T-helper 1 cell treated with Interleukin-12 subunit alpha and Interleukin-12 subunit beta and Interleukin-4 antibody, amounts not matched to agents 30 μg/mL and 1 μg/mL, for 36 hours (primary cell): ENCODE measurements at regions not wholly inside any gene's neighbourhood (a gene's known extent, or its start where the extent isn't known, plus 50 kb on each side); places are given as distances from the start of the nearest gene placed in this dataset.

Experiments used
- H3K27ac Mint-ChIP-seq: one replicate; pipeline ENCODE4 v1.8.0; 2021; ENCODE audit warnings: mild to moderate bottlenecking, mixed read lengths
- H3K27me3 Mint-ChIP-seq: one replicate; pipeline ENCODE4 v1.8.0; 2021; ENCODE audit warnings: low read depth, mixed read lengths
- H3K36me3 Mint-ChIP-seq: one replicate; pipeline ENCODE4 v1.8.0; 2021; ENCODE audit warnings: low read depth, mixed read lengths
- H3K4me1 Mint-ChIP-seq: one replicate; pipeline ENCODE4 v1.8.0; 2021; ENCODE audit warnings: low read depth, mixed read lengths
- H3K4me3 Mint-ChIP-seq: one replicate; pipeline ENCODE4 v1.8.0; 2021; ENCODE audit warnings: mild to moderate bottlenecking, moderate library complexity, mixed read lengths
- H3K9me3 Mint-ChIP-seq: one replicate; pipeline ENCODE4 v1.8.0; 2021; ENCODE audit warnings: mixed read lengths

GRCh38 chr5:21097661-21098060, 1109.7 kb upstream of the CDH18 start:
- H3K36me3 Mint-ChIP-seq, result no peaks in the 10 kb centered on the region
- H3K27me3 Mint-ChIP-seq, result no peaks in the 10 kb centered on the region
- H3K4me1 Mint-ChIP-seq, result no peaks in the 10 kb centered on the region
- peaks cover 3% of the 10 kb centered on the region for H3K9me3 Mint-ChIP-seq
- no peak overlapping the region for H3K4me3 Mint-ChIP-seq
- H3K27ac Mint-ChIP-seq, result no peak overlapping the region

DNA sequence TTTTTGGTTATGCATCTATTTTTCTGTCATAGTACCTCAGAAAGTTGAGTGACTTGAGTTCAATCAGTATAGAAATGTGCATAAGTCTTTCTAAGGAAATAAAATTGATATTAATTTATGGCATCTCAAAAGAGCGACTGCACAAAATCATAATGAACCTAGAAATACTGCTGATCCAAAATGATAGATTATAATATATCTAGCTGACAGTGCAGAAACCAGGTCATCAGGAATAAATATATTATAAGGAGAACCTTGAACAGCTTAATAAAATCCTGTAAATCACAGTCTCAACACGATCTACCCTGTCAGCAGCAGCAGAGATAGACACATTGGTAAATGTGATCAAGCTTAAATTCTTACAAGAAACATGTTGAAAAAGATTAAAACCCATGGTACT, 1106.6 kb upstream of the CDH18 start:
- H3K4me3 Mint-ChIP-seq, result no peak overlapping the region
- peaks cover 3% of the 10 kb centered on the region for H3K9me3 Mint-ChIP-seq
- no peaks in the 10 kb centered on the region for H3K36me3 Mint-ChIP-seq
- H3K27ac Mint-ChIP-seq, result no peak overlapping the region
- H3K4me1 Mint-ChIP-seq, result no peaks in the 10 kb centered on the region
- no peaks in the 10 kb centered on the region for H3K27me3 Mint-ChIP-seq

GRCh38 chr5:21087766-21088165, 1099.8 kb upstream of the CDH18 start:
- Mint-ChIP-seq H3K4me3 (no peak overlapping the region), H3K9me3 (peaks cover 40% of the 10 kb centered on the region), H3K36me3 (no peaks in the 10 kb centered on the region), H3K4me1 (no peaks in the 10 kb centered on the region), H3K27me3 (no peaks in the 10 kb centered on the region), H3K27ac (no peak overlapping the region)

DNA sequence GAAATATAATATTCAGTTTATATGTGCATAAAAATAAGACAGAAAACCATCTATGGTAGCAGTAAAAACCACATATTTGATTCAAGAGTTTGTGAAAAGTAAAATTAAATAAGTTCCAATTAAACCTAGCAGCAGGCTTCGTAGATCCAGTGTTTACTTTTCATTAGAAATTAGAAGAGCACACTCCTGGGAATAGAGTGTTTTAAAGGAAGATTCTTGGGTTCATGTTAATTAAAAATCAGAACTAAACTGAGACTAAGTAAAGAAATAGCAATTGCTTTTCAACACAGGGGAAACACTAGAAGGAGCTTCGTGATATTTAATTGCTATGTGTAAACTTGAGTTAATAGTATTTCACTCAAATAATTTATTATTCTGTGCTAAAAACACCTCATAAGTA, 1097.8 kb upstream of the CDH18 start:
- Mint-ChIP-seq H3K27me3 (no peaks in the 10 kb centered on the region), H3K27ac (no peak overlapping the region), H3K9me3 (peaks cover 39% of the 10 kb centered on the region), H3K4me3 (no peak overlapping the region), H3K4me1 (no peaks in the 10 kb centered on the region), H3K36me3 (no peaks in the 10 kb centered on the region)

- H3K36me3 Mint-ChIP-seq, result no peaks in the 10 kb centered on the region
- H3K4me3 Mint-ChIP-seq, result no peak overlapping the region
- no peak overlapping the region for H3K27ac Mint-ChIP-seq
- peaks cover 9% of the 10 kb centered on the region for H3K9me3 Mint-ChIP-seq
- H3K27me3 Mint-ChIP-seq, result no peaks in the 10 kb centered on the region
- H3K4me1 Mint-ChIP-seq, result no peaks in the 10 kb centered on the region
These were observed 1084.0 kb upstream of the CDH18 start for GRCh38 chr5:21071986-21072385.

DNA sequence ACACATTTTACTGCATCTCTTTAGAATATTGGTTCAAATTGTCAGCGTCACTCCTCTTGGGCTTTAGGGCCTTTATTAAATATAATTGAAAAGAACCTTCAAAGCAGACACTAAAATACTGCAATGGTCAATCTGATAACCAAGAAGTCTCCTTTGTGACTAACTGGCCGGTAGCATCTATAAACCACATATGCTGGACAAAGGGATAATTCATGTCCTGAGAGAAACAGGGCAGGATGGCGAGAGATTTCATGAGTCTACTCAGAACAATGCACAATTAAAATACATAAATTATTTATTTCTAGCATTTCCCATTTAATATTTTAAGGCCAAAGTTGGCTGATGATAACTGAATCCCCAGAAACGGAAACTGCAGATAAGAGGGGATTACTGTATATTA, 1083.4 kb upstream of the CDH18 start:
- Mint-ChIP-seq H3K4me3 (no peak overlapping the region), H3K36me3 (no peaks in the 10 kb centered on the region), H3K27ac (no peak overlapping the region), H3K9me3 (peaks cover 9% of the 10 kb centered on the region), H3K27me3 (no peaks in the 10 kb centered on the region), H3K4me1 (no peaks in the 10 kb centered on the region)

GRCh38 chr5:21070858-21071257, 1082.9 kb upstream of the CDH18 start:
- no peak overlapping the region for H3K4me3 Mint-ChIP-seq
- peaks cover 7% of the 10 kb centered on the region for H3K9me3 Mint-ChIP-seq
- no peaks in the 10 kb centered on the region for H3K27me3 Mint-ChIP-seq
- no peaks in the 10 kb centered on the region for H3K36me3 Mint-ChIP-seq
- no peak overlapping the region for H3K27ac Mint-ChIP-seq
- H3K4me1 Mint-ChIP-seq, result no peaks in the 10 kb centered on the region

DNA sequence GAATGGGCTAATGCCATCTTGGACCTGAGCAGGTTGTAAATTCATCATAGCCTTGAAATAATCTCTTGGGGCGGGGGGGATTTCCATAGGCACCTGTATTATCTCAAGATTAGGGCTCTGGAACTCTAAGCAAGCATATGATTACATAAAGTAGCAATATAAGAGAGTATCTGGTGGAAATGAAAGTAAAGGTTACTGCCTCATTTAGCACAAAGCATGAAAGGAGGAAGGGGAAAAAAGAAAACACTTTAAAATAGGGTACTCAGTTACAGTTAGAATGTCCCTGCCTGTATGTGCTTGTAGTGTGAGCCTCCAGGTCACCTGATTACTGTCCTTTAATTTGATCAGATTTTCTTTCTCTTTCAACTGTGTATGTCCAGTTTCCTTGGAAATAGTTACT, 1079.7 kb upstream of the CDH18 start:
- no peak overlapping the region for H3K4me3 Mint-ChIP-seq
- H3K27ac Mint-ChIP-seq, result no peak overlapping the region
- no peaks in the 10 kb centered on the region for H3K27me3 Mint-ChIP-seq
- H3K9me3 Mint-ChIP-seq, result peaks cover 9% of the 10 kb centered on the region
- no peaks in the 10 kb centered on the region for H3K36me3 Mint-ChIP-seq
- H3K4me1 Mint-ChIP-seq, result no peaks in the 10 kb centered on the region

DNA sequence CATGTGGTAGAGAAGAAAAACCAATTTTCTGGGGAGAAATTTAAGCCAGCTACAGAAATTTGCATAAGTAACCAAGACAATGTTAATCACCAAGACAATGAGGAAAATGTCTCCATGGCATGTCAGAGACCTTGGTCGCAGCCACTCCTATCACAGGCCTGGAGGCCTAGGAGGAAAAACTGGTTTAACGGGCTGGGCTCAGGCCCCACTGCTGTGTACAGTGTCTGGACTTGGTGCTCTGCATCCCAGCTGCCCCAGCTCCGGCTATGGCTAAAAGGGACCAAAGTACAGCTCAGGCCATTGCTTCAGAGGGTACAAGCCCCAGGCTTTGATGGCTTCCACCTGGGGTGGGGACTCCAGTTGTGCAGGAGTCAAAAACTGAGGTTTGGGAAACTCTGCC, 1075.1 kb upstream of the CDH18 start:
- H3K4me1 Mint-ChIP-seq, result no peaks in the 10 kb centered on the region
- H3K27me3 Mint-ChIP-seq, result no peaks in the 10 kb centered on the region
- H3K9me3 Mint-ChIP-seq, result peaks cover 19% of the 10 kb centered on the region
- no peaks in the 10 kb centered on the region for H3K36me3 Mint-ChIP-seq
- H3K27ac Mint-ChIP-seq, result no peak overlapping the region
- no peak overlapping the region for H3K4me3 Mint-ChIP-seq

DNA sequence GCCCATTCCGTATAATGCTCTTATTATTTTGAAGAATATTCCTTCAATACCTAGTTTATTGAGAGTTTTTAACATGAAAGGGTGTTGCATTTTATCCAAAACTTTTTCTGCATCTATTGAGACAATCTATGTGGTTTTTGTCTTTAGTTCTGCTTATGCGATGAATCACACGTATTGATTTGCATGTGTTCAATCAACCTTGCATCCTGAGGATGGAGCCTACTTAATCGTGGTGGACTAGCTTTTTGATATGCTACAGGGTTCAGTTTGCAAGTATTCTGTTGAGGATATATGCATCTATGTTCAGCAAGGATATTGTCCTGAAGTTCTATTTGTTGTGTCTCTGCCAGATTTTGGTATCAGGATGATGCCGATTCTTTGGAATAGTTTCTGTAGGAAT, 1070.3 kb upstream of the CDH18 start:
- H3K4me1 Mint-ChIP-seq, result no peaks in the 10 kb centered on the region
- H3K9me3 Mint-ChIP-seq, result peaks cover 14% of the 10 kb centered on the region
- no peaks in the 10 kb centered on the region for H3K27me3 Mint-ChIP-seq
- H3K27ac Mint-ChIP-seq, result no peak overlapping the region
- H3K36me3 Mint-ChIP-seq, result no peaks in the 10 kb centered on the region
- no peak overlapping the region for H3K4me3 Mint-ChIP-seq

DNA sequence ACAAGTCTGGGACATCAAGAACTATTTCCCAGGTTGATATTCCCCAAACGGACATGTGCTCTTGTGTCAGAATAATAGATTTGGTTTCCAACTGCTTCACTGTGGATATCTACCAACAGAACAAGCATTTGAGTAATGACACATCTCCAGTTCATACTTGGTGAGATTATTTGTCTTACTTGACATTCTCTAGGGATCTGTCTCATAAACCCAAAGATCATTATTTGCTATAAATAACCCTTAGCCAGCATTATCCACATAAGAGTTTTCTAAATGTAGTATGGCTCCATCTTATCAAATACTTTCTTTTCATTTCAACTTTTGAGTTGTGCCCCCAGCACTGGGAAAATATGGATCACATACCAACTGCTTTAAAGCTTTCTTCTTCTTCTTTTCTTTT, 1063.9 kb upstream of the CDH18 start:
- Mint-ChIP-seq H3K27me3 (no peaks in the 10 kb centered on the region), H3K36me3 (no peaks in the 10 kb centered on the region), H3K27ac (no peak overlapping the region), H3K4me3 (no peak overlapping the region), H3K9me3 (peaks cover 14% of the 10 kb centered on the region), H3K4me1 (no peaks in the 10 kb centered on the region)

DNA sequence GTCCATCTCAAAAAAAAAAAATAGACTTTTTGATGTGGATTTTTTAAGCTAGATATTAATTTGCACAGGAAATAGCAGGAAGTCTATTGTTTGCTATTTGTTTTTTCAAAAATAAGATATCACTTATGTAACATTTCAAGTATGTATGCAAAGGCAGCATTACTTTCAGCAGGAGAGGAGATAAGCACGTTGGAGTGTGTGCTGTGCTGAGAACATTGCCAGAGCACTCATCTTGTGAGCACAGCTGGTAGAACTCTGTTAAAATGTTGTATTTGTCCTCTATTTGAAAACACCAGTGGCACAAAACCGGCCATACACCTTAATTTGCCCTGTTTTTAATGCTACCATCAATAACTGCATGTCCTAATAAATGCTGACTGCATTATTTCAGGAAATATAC, 1061.9 kb upstream of the CDH18 start:
- no peaks in the 10 kb centered on the region for H3K27me3 Mint-ChIP-seq
- no peaks in the 10 kb centered on the region for H3K4me1 Mint-ChIP-seq
- no peak overlapping the region for H3K27ac Mint-ChIP-seq
- H3K4me3 Mint-ChIP-seq, result no peak overlapping the region
- peaks cover 21% of the 10 kb centered on the region for H3K9me3 Mint-ChIP-seq
- no peaks in the 10 kb centered on the region for H3K36me3 Mint-ChIP-seq

DNA sequence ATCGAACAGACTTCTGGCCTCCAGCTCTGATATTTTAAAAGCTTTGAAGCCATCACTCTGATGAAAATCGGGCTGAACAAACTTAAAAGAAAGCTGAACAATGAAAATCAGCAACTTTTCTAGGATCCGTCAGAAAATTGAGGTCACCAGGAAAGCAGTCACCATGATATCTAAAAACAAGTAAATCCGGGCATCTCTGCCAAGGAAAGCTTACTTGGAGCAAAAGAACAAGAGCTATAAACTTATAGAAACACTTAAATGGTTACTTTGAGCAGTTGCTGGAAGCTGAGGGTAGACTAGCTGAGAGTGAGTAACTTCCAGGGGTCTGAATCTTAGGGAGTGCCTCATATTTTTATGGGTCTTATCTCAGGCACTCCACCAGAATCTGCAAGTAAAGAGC, 1043.0 kb upstream of the CDH18 start:
- no peak overlapping the region for H3K27ac Mint-ChIP-seq
- no peaks in the 10 kb centered on the region for H3K27me3 Mint-ChIP-seq
- no peaks in the 10 kb centered on the region for H3K36me3 Mint-ChIP-seq
- H3K9me3 Mint-ChIP-seq, result peaks cover 21% of the 10 kb centered on the region
- H3K4me1 Mint-ChIP-seq, result no peaks in the 10 kb centered on the region
- no peak overlapping the region for H3K4me3 Mint-ChIP-seq

- Mint-ChIP-seq H3K36me3 (no peaks in the 10 kb centered on the region), H3K27me3 (no peaks in the 10 kb centered on the region), H3K4me1 (no peaks in the 10 kb centered on the region), H3K4me3 (no peak overlapping the region), H3K9me3 (peaks cover 22% of the 10 kb centered on the region), H3K27ac (no peak overlapping the region)
These were observed 1037.0 kb upstream of the CDH18 start for GRCh38 chr5:21024966-21025365.

- no peaks in the 10 kb centered on the region for H3K27me3 Mint-ChIP-seq
- H3K9me3 Mint-ChIP-seq, result peaks cover 15% of the 10 kb centered on the region
- H3K4me3 Mint-ChIP-seq, result no peak overlapping the region
- H3K4me1 Mint-ChIP-seq, result no peaks in the 10 kb centered on the region
- H3K27ac Mint-ChIP-seq, result no peak overlapping the region
- no peaks in the 10 kb centered on the region for H3K36me3 Mint-ChIP-seq
These were observed 1025.2 kb upstream of the CDH18 start for GRCh38 chr5:21013237-21013636.

DNA sequence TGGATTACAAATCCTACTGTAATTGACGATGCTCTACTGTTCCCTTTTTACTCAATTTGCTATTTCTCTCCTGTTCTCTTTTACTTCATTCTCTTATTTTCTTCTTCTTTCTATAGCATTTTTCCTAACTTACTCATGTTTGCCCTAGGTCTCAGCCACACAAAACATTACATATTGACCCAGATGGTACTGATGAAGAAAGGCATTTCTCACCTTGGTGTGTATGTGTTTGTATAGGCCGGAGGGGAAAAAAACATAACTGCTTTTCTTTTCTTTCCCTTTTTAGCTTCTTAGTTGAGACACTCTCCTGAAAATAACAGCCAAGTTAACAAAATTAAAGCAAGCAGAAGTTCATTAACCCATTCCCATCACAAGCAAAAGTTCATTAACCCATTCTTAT, 1019.8 kb upstream of the CDH18 start:
- H3K4me1 Mint-ChIP-seq, result no peaks in the 10 kb centered on the region
- no peaks in the 10 kb centered on the region for H3K27me3 Mint-ChIP-seq
- no peak overlapping the region for H3K4me3 Mint-ChIP-seq

More for the DNA sequence above, 1019.8 kb upstream of the CDH18 start:
- Mint-ChIP-seq H3K9me3 (peaks cover 9% of the 10 kb centered on the region), H3K27ac (no peak overlapping the region), H3K36me3 (no peaks in the 10 kb centered on the region)
